HepG2 (cell line): ENCODE measurements at regions not wholly inside any gene's neighbourhood (a gene's known extent, or its start where the extent isn't known, plus 50 kb on each side); places are given as distances from the start of the nearest gene placed in this dataset.

Source experiments
- ASH2L ChIP-seq: fragments of 300-600, 200-600 bp; sonication (generic); IDR thresholded peaks from 2 replicates; pipeline ENCODE4 v1.7.0; 2017; ENCODE audit warnings: low read depth, mild to moderate bottlenecking, moderate library complexity, mixed read lengths, low read length; ENCODE audit not compliant: insufficient read length
- ATF7 ChIP-seq, 2 experiments: fragments of 450-650 bp in 1 of 2; sonication (generic) in 1 of 2; formaldehyde crosslinking in 1 of 2; IDR thresholded peaks; 2 replicates each; pipeline versions ENCODE4 v1.4.0 to v1.6.1; 2016 to 2020; ENCODE audit warnings: antibody characterized with exemption in 1 of 2, mild to moderate bottlenecking in 1 of 2, missing genetic modification reagents in 1 of 2
- HIVEP1 ChIP-seq: sonication (generic); formaldehyde crosslinking; IDR thresholded peaks from 2 replicates; pipeline ENCODE4 v1.4.0; 2020; ENCODE audit warnings: mild to moderate bottlenecking, missing genetic modification reagents
- POLR2A ChIP-seq, 2 experiments: IDR thresholded peaks; 2 replicates each; pipeline ENCODE4 v1.6.1; 2011; ENCODE audit warnings: low read depth in 2 of 2, low read length in 2 of 2, mild to moderate bottlenecking in 1 of 2, moderate library complexity in 1 of 2; ENCODE audit not compliant: insufficient read depth in 1 of 2
- RAD21 ChIP-seq: fragments of 450-650 bp; formaldehyde crosslinking; IDR thresholded peaks from 2 replicates; pipeline ENCODE4 v1.5.0; 2020; ENCODE audit warnings: mild to moderate bottlenecking
- ZNF143 ChIP-seq: sonication (generic); formaldehyde crosslinking; IDR thresholded peaks from 2 replicates; pipeline ENCODE4 v1.4.0; 2020; ENCODE audit warnings: missing genetic modification reagents
- ZNF3 ChIP-seq: IDR thresholded peaks from 2 replicates; pipeline ENCODE4 v1.7.0; 2017; ENCODE audit warnings: inconsistent platforms
- ZNF552 ChIP-seq: sonication (generic); formaldehyde crosslinking; IDR thresholded peaks from 2 replicates; pipeline ENCODE4 v1.9.0; 2022; ENCODE audit warnings: missing genetic modification reagents, mild to moderate bottlenecking, borderline replicate concordance

- TF ChIP-seq HIVEP1 (CRISPR knock-in tag) = no peak
- TF ChIP-seq ATF7 (IDR thresholded peaks at IDR 0.05) = no peak
- no peak for TF ChIP-seq ATF7 (CRISPR knock-in tag; IDR thresholded peaks at IDR 0.05)
- TF ChIP-seq RAD21 = no peak
- TF ChIP-seq ZNF552 (CRISPR knock-in tag) = no peak
- no peak for TF ChIP-seq ZNF3 (CRISPR knock-in tag)
- no peak for TF ChIP-seq POLR2A (IDR thresholded peaks at IDR 0.05; ENCODE audit: insufficient read depth in 1 of 2, low read depth in 2 of 2, low read length in 2 of 2)
- no peak for TF ChIP-seq ZNF143 (CRISPR knock-in tag)
- no peak for TF ChIP-seq ASH2L
Observed at GRCh38 chr12:42761601-42762350, 172.2 kb upstream of the PRICKLE1 start.
